NCI-H2107 treated with DMSO at 0.1 percent for 48 hours (cell line): ENCODE measurements at regions not wholly inside any gene's neighbourhood (a gene's known extent, or its start where the extent isn't known, plus 50 kb on each side); places are given as distances from the start of the nearest gene placed in this dataset.
A peak's percentile ranks its signal among the peaks of the same experiment; 100 is the strongest.
"Not testable (repeated sequence)": the region's sequence is repeated elsewhere in the genome, so short reads cannot be mapped to it uniquely, and the experiment has no call there.

Source experiments
- DNase-seq: peaks from one replicate; lab custom pipeline; 2025; ENCODE audit not compliant: unreplicated experiment; lab: John Stamatoyannopoulos, UW

DNA sequence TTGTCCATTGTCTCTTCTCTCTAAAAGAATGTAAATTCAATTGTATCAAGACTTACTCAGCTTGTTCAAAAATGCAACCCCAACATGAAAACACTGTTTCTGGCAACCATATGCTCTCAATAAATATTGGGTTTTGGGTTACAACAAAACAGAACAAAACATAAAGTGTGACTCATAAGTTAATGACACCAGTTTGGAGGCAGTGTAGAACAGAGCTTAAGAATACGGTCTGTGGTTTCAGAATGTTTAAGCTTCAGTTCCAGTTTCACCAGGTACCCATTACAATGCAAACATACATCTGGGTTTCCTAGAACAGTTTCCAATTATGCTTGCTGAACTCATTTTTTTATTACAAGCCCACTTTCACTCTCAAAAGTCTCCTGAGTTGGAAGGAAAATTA lies 285.8 kb upstream of the PCDH9 start:
- peak; percentile 92 for DNase-seq

GRCh38 chr13:67509018-67509417 lies 278.9 kb upstream of the PCDH9 start:
- DNase-seq = no peak

GRCh38 chr13:67508275-67508674 lies 278.1 kb upstream of the PCDH9 start:
- DNase-seq = not testable (repeated sequence)

DNA sequence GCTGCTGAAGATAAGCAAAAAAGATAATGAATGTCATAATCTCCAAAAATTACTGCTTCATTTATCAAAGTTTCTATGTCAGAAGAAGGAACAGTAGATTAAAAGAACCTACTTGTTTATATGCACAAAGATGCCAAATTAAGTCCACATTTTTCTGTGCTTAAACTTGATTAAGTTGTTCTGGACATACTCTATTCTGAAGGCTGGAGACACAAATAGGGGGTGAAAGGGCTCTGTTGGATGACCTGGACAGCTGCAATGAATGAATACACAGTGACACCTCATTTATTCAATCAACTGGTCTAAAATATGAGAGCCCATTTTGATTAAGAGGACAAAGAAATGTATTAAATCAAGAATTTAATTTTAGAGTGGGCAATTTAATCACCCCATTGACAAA lies 276.3 kb upstream of the PCDH9 start:
- no peak for DNase-seq

DNA sequence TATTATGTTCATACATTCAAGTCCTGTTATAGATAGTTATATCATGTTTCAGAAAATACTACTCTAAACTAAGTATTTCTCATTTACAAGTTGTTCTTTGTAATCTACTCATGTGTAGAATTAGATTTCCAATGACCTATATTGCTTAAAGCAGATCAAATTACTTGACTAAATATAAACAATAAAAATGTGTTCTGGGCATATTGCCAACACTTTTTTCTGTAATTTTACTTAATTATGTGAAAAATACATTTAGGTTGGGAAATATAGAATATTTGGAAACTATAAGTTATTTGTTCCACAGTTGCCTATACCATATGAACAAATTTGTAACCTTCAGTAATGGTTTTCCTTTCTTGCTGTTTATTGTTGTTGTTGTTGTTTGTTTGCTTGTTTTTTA lies 275.2 kb upstream of the PCDH9 start:
- no peak for DNase-seq

DNA sequence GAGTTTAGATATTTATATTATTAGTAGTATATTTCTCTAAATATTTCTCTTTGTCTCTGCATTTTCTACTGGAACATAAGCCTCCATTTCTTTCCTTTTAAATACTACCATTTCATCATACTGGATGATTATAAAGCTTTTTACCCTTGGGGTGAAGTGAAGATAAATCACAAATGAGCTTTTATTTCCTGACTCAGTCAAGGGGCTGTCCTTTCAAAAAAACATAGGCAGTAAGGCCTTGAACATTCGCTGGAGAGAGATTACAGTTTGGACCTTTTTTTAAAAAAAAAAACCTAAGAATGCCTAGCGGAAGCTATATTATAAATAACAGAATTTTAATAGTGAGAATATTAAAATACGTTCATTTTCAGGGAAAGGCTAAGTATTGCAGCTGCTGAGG lies 268.8 kb upstream of the PCDH9 start:
- DNase-seq = no peak

GRCh38 chr13:67493835-67494234 lies 263.7 kb upstream of the PCDH9 start:
- DNase-seq = no peak

DNA sequence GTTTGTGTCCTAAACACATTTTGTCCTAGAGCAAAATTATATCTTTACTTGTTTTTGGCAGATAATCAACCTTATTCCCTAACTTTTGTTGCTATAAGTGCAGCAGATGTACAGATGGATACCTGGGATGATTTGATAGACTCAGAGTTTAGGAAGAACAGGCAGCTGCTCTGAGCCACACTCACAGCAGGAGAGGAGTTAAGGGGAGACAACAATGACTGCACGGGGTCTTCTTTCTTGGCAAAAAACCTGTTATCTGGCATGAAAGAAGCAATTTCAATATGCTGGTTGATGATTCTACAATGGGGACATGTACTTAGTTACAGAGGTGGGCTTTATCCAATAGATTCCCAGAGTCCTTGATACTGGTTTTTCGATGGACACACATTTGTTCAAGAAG lies 258.9 kb upstream of the PCDH9 start:
- DNase-seq = no peak

DNA sequence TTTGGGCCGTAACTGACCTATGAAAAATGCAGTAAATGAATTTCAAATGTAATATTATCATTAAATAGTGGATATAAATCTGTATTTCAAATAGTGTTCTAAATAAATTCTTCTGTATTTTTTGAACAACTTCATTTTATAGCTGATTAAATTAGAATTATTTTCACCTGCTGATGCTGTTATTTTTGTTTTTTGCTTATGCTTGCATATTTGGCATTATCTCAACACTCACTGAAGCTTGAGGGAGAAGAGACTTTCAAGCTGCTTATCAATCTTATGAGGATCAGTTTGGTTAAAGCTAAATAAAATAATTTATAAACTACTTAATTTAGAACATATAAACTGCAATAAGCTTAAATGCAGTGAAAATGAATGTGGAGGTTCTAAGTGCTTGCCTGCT lies 251.3 kb upstream of the PCDH9 start:
- no peak for DNase-seq

DNA sequence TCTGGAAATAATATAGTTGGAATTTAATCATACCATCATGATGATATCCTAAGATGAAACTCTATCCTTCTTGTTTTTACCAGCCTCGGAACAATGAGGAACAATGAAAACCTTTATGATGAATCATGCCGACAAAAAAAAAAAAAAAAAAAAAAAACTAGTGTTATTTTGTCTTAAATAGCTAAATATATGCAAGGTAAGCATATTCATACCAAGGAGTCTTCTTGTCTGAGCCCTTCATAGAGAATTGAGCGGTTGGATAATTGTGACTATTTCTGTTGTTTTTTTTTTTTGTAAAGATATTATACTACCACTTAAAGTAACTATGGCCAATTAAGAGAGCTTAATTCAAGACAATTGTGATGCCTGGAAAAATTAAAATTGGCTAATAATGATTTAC lies 244.0 kb upstream of the PCDH9 start:
- DNase-seq = no peak

GRCh38 chr13:67469623-67470022 lies 239.5 kb upstream of the PCDH9 start:
- DNase-seq = no peak

- DNase-seq = no peak
These were observed 236.4 kb upstream of the PCDH9 start for GRCh38 chr13:67466569-67466968.

GRCh38 chr13:67464154-67464553 lies 234.0 kb upstream of the PCDH9 start:
- no peak for DNase-seq

DNA sequence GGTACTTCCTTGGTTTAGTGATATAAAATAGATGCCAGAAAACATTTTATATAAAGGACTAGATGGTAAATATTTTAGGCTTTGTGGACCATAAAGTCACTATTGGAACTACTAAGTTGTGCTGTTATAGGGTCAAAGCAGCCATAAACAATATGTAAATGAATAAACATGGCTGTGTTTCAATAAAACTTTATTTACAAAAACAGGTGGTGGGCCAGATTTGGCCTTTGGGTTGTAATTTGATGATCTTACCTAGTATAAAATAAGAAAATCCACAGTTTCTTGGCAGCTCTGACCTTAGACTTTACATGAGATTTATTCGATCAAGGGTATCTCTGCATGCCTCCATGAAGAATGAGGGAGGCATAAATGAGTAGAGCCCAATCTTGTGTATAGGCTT lies 232.0 kb upstream of the PCDH9 start:
- no peak for DNase-seq

GRCh38 chr13:67452526-67452925 lies 222.4 kb upstream of the PCDH9 start:
- DNase-seq = not testable (repeated sequence)

DNA sequence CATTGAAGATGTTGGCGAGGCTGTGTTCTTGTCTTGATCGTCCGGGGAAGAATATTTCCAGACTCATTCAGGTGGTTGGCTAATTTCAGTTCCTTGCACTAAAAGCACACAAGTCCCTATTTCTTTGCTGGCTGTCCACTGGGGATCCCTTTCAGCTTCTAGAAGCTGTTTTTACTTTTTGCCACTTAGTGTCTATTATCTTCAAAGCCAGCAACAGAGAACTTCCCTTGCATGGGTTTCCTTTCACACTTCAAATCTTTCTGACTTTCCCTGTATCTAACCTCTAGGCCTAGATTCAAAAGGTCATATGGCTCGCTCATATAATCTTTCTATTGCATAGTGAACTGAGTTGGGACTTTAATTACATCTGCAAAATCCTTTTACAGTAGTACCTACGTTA lies 215.3 kb upstream of the PCDH9 start:
- DNase-seq = no peak

DNA sequence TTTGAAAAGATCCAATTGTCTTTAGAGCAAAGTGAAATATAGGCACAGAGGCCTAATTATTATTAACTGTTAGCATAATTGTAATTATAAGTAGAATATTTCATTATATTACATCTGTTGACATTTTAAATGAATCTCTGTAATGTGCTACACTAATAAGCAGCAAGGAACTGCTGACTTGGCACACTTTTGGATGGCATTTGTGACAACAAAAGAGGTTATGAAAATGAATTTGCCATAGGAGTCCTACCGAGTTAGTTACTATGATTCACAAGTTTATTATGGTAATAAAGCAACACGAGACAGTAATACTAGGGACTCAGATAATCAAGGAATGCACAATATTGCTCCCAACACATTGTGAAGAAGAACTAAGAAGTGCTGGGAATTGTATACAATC lies 213.8 kb upstream of the PCDH9 start:
- no peak for DNase-seq

DNA sequence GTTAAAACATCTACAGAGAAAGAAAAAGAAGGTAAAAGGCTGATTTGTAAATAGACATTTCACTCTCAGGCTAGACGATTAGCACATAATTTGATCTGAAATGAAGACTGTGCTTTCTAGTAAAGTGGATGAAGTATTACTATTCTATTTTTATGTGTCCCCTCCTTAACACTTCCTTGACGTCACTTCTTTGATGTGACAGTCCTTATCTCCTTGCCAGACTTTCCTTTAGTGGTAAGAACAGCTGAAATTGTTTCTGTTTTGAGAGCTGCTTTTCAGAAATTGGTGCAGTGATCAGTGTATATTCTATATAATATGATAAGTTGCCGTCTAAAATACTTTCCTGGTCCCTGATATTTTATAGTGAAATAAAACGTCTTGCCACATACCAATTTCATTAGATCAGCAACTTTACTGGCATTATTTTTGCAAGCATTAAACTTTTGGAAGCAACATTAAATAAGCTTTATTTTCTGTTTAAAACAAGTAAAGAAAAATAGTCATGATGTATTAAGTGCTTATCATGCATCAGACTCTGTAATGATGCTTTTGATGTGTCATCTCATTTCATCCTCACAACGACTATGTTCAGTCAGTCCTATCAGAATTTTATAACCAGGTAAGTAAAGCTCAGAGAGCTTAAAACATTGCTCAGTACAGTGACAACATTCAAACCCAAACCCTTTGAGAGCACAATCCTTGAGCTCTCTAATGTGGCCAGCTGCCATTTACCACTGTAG lies 210.3 kb upstream of the PCDH9 start:
- DNase-seq = no peak

GRCh38 chr13:67439365-67439764 lies 209.2 kb upstream of the PCDH9 start:
- no peak for DNase-seq

DNA sequence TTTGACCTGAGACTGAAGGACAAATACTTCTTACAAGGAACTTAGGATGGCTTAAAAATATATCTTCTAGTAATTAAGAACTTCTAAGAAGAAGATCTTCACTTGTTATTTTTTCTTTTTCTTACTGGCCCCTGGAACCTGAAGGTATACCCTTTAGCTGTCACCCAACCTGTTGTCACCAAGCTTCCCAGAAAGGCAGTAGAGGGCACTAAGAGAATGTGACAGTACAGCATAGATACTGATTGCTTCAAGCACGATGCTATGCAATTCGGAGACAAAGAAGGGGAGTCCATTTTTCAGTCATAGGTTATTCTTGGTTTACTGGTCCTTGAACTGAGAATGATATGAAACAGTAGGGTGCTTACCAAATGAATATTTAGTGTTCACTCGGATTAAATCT lies 208.3 kb upstream of the PCDH9 start:
- DNase-seq = peak; percentile 3

- no peak for DNase-seq
These were observed 207.1 kb upstream of the PCDH9 start for GRCh38 chr13:67437244-67437643.

- DNase-seq = no peak
These were observed 191.3 kb upstream of the PCDH9 start for GRCh38 chr13:67421475-67421874.
